SK-N-SH (cell line): ENCODE measurements at regions not wholly inside any gene's neighbourhood (a gene's known extent, or its start where the extent isn't known, plus 50 kb on each side); places are given as distances from the start of the nearest gene placed in this dataset.

Experiments
- CTCF ChIA-PET: fragments of 300-600, 350-600 bp; formaldehyde crosslinking; extraction: SDS; loops from one replicate; lab custom pipeline; 2021; lab: Yijun Ruan, JAX
- POLR2A ChIA-PET: fragments of 350-600 bp; sonication (Branson Sonifier 250); formaldehyde crosslinking; extraction: SDS; loops from one replicate; lab custom pipeline; 2020; ENCODE audit warnings: antibody characterized with exemption, inconsistent platforms; lab: Yijun Ruan, JAX
- DNase-seq: peaks from one replicate; pipeline ENCODE4 v3.0.0; 2012
- H2AFZ ChIP-seq: fragments of 200-600 bp; sonication (generic); 2 replicates; pipeline ENCODE4 v1.8.1; 2016; ENCODE audit warnings: antibody characterized with exemption, mild to moderate bottlenecking, low read depth
- H3F3A ChIP-seq: fragments of 200-600 bp; sonication (generic); replicated peaks from 2 replicates; pipeline ENCODE3; 2016; ENCODE audit warnings: antibody characterized with exemption, mild to moderate bottlenecking; ENCODE audit not compliant: insufficient read depth
- H3K27ac ChIP-seq, 2 experiments: fragments of 200-500 bp in 1 of 2; fragments of 200-600 bp in 1 of 2; sonication (Bioruptor generic) in 1 of 2; sonication (generic), shearing (Covaris generic) in 1 of 2; 2 replicates each; pipeline versions ENCODE4 v1.5.1 to v1.6.1; 2014 to 2016; ENCODE audit warnings: low read depth in 2 of 2, inconsistent platforms in 1 of 2, low read length in 1 of 2, mild to moderate bottlenecking in 1 of 2, mixed read lengths in 1 of 2
- H3K27me3 ChIP-seq: fragments of 200-600 bp; sonication (generic), shearing (Covaris generic); 2 replicates; pipeline ENCODE4 v1.6.1; 2016; ENCODE audit warnings: mixed run types; ENCODE audit not compliant: insufficient read depth
- H3K36me3 ChIP-seq, 2 experiments: fragments of 200-500 bp in 1 of 2; fragments of 200-600 bp in 1 of 2; sonication (Bioruptor generic) in 1 of 2; sonication (generic) in 1 of 2; replicated peaks in 1 of 2; 2 replicates each; pipeline versions ENCODE3 to v1.5.1; 2014 to 2016; ENCODE audit warnings: low read length in 1 of 2, mild to moderate bottlenecking in 1 of 2; ENCODE audit not compliant: insufficient read depth in 2 of 2, control insufficient read depth in 1 of 2
- H3K4me1 ChIP-seq, 2 experiments: fragments of 200-500 bp in 1 of 2; fragments of 200-600 bp in 1 of 2; sonication (Bioruptor generic) in 1 of 2; sonication (generic), shearing (Covaris generic) in 1 of 2; 2 replicates each; pipeline versions ENCODE4 v1.5.1 to v1.6.1; 2014 to 2016; ENCODE audit warnings: low read depth in 1 of 2, low read length in 1 of 2, mixed run types in 1 of 2; ENCODE audit not compliant: insufficient read depth in 2 of 2, control insufficient read depth in 1 of 2
- H3K4me2 ChIP-seq: fragments of 200-600 bp; sonication (generic), shearing (Covaris generic); 2 replicates; pipeline ENCODE4 v1.6.1; 2017; ENCODE audit warnings: mixed run types
- H3K4me3 ChIP-seq, 2 experiments: fragments of 200-500 bp in 1 of 2; fragments of 200-600 bp in 1 of 2; sonication (Bioruptor generic) in 1 of 2; sonication (generic), shearing (Covaris generic) in 1 of 2; 2 replicates each; pipeline versions ENCODE4 v1.5.1 to v1.8.1; 2014 to 2016; ENCODE audit warnings: low read depth in 2 of 2, inconsistent platforms in 1 of 2, low read length in 1 of 2, mild to moderate bottlenecking in 1 of 2, mixed read lengths in 1 of 2, moderate library complexity in 1 of 2
- H3K79me2 ChIP-seq: fragments of 200-600 bp; sonication (generic); 2 replicates; pipeline ENCODE4 v1.8.1; 2017; ENCODE audit warnings: mild to moderate bottlenecking; ENCODE audit not compliant: insufficient read depth
- H3K9ac ChIP-seq: fragments of 200-600 bp; sonication (generic); 2 replicates; pipeline ENCODE4 v1.6.1; 2017; ENCODE audit warnings: mixed run types
- H3K9me2 ChIP-seq: fragments of 200-600 bp; sonication (generic); 2 replicates; pipeline ENCODE4 v1.6.1; 2017; ENCODE audit warnings: mixed run types
- H3K9me3 ChIP-seq: fragments of 200-600 bp; sonication (generic); 2 replicates; pipeline ENCODE4 v1.6.1; 2017; ENCODE audit warnings: mixed run types, mild to moderate bottlenecking, moderate library complexity
- H4K20me1 ChIP-seq: fragments of 200-600 bp; sonication (generic); 2 replicates; pipeline ENCODE4 v1.6.1; 2017; ENCODE audit warnings: mild to moderate bottlenecking, mixed run types; ENCODE audit not compliant: insufficient read depth
- CTCF ChIP-seq: fragments of 200-600 bp; sonication (generic); IDR thresholded peaks from 2 replicates; pipeline ENCODE4 v1.6.1; 2017; ENCODE audit warnings: antibody characterized with exemption, mild to moderate bottlenecking, moderate library complexity
- ELF1 ChIP-seq: IDR thresholded peaks from 2 replicates; pipeline ENCODE4 v1.4.0; 2012
- FOSL2 ChIP-seq: IDR thresholded peaks from 2 replicates; pipeline ENCODE4 v1.4.0; 2012; ENCODE audit warnings: low read depth, mild to moderate bottlenecking, moderate library complexity, borderline replicate concordance
- FOXJ3 ChIP-seq: sonication (generic); formaldehyde crosslinking; IDR thresholded peaks from 2 replicates; pipeline ENCODE4 v1.5.1; 2020; ENCODE audit warnings: mild to moderate bottlenecking, missing genetic modification reagents
- JUND ChIP-seq: IDR thresholded peaks from 2 replicates; pipeline ENCODE4 v1.4.0; 2012
- MEF2A ChIP-seq: IDR thresholded peaks from 2 replicates; pipeline ENCODE4 v1.4.0; 2012; ENCODE audit warnings: low read depth, borderline replicate concordance
- RAD21 ChIP-seq: IDR thresholded peaks from 2 replicates; pipeline ENCODE4 v1.6.1; 2012; ENCODE audit warnings: mild to moderate bottlenecking, low read length
- RFX5 ChIP-seq: IDR thresholded peaks from 2 replicates; pipeline ENCODE4 v1.6.1; 2012; ENCODE audit warnings: mild to moderate bottlenecking, improper control_type of control experiment, low read length
- RXRA ChIP-seq: IDR thresholded peaks from 2 replicates; pipeline ENCODE4 v1.4.0; 2012; ENCODE audit warnings: low read depth, mild to moderate bottlenecking, borderline replicate concordance
- SIN3A ChIP-seq: IDR thresholded peaks from 2 replicates; pipeline ENCODE4 v1.6.1; 2012; ENCODE audit warnings: low read depth, mild to moderate bottlenecking, low read length, moderate library complexity, borderline replicate concordance
- SMC3 ChIP-seq: IDR thresholded peaks from 2 replicates; pipeline ENCODE4 v1.6.1; 2012; ENCODE audit warnings: low read depth, low read length, improper control_type of control experiment
- TCF12 ChIP-seq: IDR thresholded peaks from 2 replicates; pipeline ENCODE4 v1.4.0; 2012
- YY1 ChIP-seq: IDR thresholded peaks from 2 replicates; pipeline ENCODE4 v1.4.0; 2012; ENCODE audit warnings: low read depth, mild to moderate bottlenecking
- ZBTB33 ChIP-seq: IDR thresholded peaks from 2 replicates; pipeline ENCODE4 v1.4.0; 2012; ENCODE audit warnings: low read depth, borderline replicate concordance
- WGBS: methylation state at CpG from one replicate; pipeline ENCODE4 v1.1.6; 2017; ENCODE audit warnings: low lambda C conversion rate; 5-methylcytosine and 5-hydroxymethylcytosine counted together
- TF ChIP-seq, protein P1 (sequence below): IDR thresholded peaks from 2 replicates; pipeline ENCODE4 v1.4.0; 2012; ENCODE audit warnings: low read depth, borderline replicate concordance
- TF ChIP-seq, protein P2 (sequence below): IDR thresholded peaks from 2 replicates; pipeline ENCODE4 v1.6.1; 2012; ENCODE audit warnings: mild to moderate bottlenecking, low read depth, low read length, moderate library complexity
- TF ChIP-seq, protein P3 (sequence below): fragments of 150-350 bp; IDR thresholded peaks from 2 replicates; pipeline ENCODE4 v1.6.1; 2017; ENCODE audit warnings: antibody characterized with exemption, low read length, low read depth, borderline replicate concordance

GRCh38 chr13:80072231-80072630, 268.7 kb downstream of the SPRY2 start (continued):
- TF ChIP-seq, protein P1, sequence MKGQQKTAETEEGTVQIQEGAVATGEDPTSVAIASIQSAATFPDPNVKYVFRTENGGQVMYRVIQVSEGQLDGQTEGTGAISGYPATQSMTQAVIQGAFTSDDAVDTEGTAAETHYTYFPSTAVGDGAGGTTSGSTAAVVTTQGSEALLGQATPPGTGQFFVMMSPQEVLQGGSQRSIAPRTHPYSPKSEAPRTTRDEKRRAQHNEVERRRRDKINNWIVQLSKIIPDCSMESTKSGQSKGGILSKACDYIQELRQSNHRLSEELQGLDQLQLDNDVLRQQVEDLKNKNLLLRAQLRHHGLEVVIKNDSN: no peak
- TF ChIP-seq, all 33 proteins: peak for 0

GRCh38 chr13:80070024-80070703, 270.8 kb downstream of the SPRY2 start:
- TF ChIP-seq SMC3 (no peak), ZBTB33 (no peak), TCF12 (no peak), YY1 (no peak), RFX5 (no peak), SIN3A (no peak), ELF1 (no peak), FOXJ3 (no peak), RXRA (no peak), JUND (no peak), CTCF (no peak), FOSL2 (no peak), MEF2A (no peak), RAD21 (no peak)
- TF ChIP-seq, protein P2, sequence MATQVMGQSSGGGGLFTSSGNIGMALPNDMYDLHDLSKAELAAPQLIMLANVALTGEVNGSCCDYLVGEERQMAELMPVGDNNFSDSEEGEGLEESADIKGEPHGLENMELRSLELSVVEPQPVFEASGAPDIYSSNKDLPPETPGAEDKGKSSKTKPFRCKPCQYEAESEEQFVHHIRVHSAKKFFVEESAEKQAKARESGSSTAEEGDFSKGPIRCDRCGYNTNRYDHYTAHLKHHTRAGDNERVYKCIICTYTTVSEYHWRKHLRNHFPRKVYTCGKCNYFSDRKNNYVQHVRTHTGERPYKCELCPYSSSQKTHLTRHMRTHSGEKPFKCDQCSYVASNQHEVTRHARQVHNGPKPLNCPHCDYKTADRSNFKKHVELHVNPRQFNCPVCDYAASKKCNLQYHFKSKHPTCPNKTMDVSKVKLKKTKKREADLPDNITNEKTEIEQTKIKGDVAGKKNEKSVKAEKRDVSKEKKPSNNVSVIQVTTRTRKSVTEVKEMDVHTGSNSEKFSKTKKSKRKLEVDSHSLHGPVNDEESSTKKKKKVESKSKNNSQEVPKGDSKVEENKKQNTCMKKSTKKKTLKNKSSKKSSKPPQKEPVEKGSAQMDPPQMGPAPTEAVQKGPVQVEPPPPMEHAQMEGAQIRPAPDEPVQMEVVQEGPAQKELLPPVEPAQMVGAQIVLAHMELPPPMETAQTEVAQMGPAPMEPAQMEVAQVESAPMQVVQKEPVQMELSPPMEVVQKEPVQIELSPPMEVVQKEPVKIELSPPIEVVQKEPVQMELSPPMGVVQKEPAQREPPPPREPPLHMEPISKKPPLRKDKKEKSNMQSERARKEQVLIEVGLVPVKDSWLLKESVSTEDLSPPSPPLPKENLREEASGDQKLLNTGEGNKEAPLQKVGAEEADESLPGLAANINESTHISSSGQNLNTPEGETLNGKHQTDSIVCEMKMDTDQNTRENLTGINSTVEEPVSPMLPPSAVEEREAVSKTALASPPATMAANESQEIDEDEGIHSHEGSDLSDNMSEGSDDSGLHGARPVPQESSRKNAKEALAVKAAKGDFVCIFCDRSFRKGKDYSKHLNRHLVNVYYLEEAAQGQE: no peak
- TF ChIP-seq, protein P3, sequence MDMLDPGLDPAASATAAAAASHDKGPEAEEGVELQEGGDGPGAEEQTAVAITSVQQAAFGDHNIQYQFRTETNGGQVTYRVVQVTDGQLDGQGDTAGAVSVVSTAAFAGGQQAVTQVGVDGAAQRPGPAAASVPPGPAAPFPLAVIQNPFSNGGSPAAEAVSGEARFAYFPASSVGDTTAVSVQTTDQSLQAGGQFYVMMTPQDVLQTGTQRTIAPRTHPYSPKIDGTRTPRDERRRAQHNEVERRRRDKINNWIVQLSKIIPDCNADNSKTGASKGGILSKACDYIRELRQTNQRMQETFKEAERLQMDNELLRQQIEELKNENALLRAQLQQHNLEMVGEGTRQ: no peak
- no peaks in the 10 kb centered on the region for H3K9me2 ChIP-seq
- no peak overlapping the region for H3K4me2 ChIP-seq
- 81% methylated on average over 11 of the region's 11 CpGs for WGBS
- H3K9me3 ChIP-seq: no peaks in the 10 kb centered on the region
- no peak overlapping the region for H3K4me3 ChIP-seq
- no peak overlapping the region for H2AFZ ChIP-seq
- H3K36me3 ChIP-seq: no peaks in the 10 kb centered on the region
- H3F3A ChIP-seq: no peaks in the 10 kb centered on the region
- no peaks in the 10 kb centered on the region for H3K79me2 ChIP-seq
- DNase-seq: no peak
- no peak overlapping the region for H3K9ac ChIP-seq
- no peaks in the 10 kb centered on the region for H4K20me1 ChIP-seq
- no peaks in the 10 kb centered on the region for H3K27me3 ChIP-seq
- ChIA-PET POLR2A (no interaction called here), CTCF (interaction anchor here (0.7 kb wide), 1 partner anchor 396 kb away, joined by 3 read pairs; no protein-coding TSS in a partner anchor)
- H3K27ac ChIP-seq: no peak overlapping the region
- peaks cover 0 to 2% of the 10 kb centered on the region in 2 experiments; a peak in 1 of 4 replicates for H3K4me1 ChIP-seq
